ENCODE measurements at regions not wholly inside any gene's neighbourhood (a gene's known extent, or its start where the extent isn't known, plus 50 kb on each side); places are given as distances from the start of the nearest gene placed in this dataset.

DNA sequence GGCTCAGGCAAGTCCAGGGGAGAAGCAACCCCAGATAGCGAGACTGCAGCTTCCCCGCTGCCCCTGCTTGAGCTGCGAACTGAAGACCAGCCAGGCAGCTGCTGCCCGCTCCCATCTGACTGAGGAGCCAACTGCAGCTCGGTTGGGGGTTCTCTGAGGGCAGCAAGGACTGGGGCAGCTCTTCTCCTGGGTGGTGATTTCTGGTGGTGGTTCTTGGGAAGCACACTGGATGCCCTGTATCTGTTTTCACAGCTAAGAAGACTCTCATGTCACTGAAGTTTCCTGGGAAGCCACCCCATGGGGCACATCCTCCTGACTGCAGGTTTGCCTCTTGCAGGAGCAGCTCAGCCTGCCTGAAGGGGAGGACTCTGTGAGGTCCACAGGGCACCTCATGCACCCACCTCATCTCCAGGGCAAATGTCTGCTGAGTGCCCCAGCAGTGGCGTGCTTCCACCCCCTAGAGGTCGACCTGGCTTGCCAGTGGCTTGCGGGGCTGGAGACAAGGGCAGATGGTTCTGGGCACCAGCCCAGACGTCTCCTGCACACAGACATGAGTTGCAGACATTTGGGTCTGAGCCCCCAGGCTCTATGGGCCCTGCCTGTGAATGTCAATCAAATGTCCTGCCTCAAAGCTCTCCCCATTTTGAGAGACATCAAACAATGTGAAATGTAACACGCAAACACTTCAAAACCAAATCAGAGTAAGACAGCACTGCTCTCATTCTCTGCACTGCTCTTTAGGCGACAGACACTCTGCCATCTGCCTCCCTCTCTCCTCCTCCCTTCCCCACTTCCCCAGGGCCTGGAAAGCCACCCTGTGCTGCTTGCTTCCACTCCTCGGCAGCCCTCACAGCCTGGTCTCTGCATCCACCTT is 800.9 kb downstream of the BRD1 start:
- DNase-seq, result no peak

DNA sequence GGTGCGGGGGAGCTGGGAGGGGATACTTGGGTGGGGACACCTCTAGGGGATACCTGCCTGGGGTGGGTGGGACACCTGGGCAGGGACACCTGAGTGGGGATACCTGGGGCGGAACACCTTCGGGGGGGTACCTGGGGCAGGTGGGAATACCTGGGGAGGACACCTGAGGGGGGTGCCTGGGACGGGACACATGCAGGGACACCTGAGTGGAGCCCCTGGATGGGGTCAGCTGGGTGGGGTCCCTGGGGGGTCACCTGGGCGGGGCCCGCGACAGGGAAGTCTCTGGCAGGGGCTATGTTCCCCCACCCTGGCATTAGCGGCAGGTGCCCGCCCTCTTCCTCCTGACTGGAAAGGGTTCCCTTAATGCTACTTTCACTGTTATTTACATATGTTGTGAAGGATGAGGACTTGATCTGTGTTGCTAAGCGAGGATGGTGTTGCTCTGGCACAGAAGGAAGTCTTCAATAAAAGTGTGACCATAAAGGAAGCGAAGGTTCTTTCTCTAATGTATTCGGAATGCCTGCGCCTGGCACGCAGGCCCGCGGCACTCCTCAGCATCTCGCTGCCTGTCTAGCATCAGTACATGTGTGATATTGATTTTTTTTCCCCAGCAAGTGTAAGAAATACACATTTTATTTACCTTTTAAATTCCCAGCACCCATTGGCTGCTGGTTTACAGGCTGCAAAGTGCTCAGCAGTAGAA is 801.7 kb downstream of the BRD1 start:
- no peak for DNase-seq

DNA sequence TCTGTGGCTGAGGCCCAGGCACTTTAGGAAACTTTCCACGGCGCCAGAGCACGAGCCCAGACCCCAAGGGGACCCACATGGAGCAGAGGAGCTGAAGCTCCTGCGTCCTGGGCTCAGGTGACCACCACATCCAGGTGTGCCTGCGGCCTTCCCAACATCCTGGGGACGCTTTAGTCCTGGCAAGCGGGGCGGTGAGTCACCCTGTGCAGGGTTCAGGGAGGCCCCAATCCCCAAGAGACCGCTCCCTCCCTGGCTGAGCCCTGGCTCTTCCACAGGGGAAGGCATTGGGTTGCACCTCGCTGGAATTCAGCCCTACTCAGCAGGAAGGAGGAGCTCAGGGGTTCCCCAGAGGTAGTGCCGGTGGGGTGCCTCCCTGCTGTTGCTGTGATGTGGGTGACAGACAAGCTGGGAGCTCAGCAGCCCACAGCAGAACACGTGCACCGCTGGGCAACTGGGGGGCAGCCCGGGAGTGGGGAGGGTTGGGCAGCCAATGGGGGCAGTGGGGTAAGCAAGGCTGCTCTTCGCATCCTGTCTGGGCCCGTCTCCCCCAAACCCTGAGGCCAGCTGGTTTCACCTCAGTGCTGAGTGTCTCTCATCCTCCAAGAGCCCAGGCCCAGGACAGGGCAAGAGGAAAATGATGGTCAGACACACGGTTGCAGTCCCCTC is 802.8 kb downstream of the BRD1 start:
- DNase-seq, result no peak

DNA sequence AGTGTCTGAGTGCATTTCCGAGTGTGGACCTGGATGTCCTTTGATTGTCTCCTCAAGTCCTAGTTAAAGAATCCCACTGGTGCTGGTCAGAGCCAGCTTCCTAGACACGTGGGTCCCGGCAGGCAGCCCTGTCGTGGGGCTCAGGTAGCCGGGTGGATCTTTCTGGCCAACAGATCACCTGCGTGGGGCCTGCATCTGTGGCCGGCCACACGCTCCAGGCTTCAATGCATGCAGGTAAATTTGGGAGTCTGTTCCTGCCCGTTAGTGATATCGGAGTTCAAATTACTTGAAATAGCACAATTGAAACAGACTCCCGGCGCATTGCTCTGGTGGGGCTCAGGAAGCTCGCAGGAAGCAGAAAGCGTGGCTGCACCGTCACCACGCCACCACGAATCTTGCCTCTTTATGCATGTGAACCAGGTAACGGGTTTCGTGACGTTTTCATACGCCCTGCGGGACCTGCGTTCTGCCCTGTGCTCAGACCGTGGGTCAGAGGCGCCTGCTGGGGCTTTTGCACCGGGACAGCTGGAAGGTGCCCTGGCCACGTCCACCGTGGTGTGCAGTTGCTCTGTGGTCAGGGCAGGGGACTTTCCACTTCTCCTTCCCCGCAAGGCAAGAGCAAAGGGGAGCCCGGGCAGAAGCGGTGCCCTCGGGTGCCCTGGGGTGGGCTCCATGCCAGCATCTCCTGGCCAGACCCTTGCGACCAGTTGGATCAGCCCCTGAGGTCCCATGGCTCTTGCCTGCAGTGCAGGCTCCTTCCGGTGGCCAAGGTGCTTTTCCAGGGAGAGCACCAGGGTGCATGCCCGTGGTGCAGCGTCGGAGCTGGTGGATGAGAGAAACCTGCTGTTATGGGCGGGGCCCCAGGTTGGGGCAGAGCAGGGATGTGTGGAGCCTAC is 803.5 kb downstream of the BRD1 start:
- no peak for DNase-seq

DNA sequence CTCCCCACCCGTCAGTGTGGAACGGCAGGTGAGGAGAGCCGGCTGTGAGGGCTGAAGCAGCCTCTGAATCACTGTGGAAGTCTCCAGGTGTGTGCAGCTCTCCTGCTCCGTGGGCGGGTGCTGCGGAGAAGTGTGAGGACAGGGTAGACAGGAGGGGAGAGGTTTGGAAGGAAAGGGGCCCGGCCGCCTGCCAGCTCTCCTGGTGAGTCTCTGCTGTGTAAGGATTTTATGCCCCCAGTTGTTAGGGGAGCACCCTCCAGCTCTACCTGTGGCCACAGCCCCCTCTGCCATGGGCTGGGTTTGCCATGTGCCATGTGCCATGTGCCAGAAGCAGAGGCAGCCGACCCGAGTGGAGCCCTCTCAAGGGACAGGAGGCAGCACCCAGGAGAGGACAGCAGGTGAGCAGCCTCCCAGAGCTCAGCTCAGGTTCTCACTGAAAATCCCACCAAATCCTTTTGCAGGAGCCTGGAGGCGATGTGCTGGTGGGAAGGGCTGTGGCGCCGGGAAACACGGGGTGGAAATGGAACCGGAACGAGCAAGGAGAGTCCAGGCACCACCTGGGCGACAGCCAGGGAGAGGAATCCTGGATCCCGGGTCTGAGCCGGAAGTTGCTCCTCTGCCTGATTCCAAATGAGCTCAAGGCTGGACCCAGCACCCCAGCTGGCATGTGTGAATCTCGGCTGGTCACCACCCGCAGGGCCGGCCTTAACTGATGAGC is 804.4 kb downstream of the BRD1 start:
- DNase-seq, result no peak

- no peak for DNase-seq
Measured at GRCh38 chr22:49022816-49023160, 804.9 kb downstream of the BRD1 start.

- DNase-seq, result no peak
Measured at GRCh38 chr22:49021926-49022815, 805.5 kb downstream of the BRD1 start.

DNA sequence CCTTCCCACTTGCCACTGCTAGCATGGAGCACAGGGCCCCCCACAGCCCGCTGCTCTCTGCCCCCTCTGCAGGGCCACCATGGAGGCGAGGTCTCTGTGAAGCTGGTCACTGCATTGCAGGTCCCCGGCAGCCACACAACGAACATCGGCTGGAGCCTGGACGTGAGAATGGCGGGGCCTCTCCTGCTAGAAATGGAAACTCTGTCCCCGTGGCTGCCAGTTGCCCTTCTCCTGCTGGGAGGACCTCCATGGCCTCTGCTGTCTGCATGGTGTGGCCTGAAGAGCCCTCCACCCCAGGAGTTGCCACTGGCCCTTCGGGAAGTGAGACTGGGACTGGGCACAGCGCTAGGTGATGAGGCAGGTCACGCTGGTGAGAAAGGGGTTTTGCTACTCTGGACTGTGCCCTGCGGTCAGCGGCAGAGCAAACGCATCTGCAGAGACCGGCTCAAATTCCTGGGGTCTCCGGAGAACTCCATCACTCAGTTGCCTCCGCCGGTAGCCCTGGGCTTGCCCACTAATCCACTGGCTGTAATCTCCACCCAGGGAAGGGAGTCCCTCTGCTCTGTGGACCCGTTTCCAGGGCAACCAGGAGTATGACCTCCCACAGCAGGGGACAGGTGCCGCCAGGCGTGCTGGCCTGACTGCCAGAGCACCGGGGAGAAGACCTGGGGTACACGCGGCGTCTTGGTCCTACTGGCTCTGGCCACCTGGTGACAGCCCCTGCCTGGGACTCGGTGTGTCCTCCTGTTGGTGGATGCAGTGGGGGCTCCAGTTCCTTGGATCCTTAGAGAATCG is 806.3 kb downstream of the BRD1 start:
- no peak for DNase-seq

DNA sequence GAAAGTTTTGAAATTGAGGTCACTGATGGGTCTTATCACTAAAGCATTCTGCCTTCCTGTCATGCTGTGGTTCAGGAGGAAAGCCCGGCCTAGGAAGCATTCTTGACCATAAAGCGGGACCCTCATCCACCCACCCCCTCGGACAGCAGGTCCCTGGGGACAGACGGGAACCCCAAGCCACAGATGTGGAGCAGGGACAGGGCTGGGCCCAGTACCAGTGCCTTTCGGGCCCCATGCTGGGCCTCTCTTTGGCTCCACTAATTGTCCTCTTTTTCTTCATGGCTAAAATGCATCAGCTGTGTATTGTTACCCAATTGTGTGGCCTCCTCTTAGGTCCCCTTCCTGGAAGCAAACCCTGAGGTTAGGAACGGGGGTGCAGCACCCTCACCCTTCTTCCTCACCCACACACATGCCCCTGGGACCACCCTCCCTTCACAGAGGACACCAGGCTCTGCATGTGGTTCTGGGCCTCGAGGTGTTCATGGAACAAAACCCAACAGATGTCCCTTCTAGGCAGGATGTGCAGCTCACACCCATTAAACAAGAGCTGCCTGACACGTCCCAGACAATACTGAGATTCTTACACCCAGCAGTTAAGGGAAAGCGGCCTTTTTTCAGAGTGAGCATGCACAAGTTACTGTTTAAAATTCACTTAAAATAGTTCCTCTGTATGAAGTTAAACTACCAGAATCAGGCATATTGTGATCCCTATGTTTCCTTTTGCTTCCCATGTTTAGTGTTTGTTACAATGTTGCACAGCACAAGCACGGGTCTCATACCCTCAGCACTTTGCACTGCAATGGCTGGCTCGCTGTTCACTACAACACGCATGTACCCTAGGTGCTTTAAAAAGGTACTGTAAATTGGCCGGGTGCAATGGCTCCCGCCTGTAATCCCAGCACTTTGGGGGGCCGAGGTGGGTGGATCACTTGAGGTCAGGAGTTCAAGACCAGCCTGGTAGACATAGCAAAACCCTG is 807.6 kb downstream of the BRD1 start:
- no peak for DNase-seq

DNA sequence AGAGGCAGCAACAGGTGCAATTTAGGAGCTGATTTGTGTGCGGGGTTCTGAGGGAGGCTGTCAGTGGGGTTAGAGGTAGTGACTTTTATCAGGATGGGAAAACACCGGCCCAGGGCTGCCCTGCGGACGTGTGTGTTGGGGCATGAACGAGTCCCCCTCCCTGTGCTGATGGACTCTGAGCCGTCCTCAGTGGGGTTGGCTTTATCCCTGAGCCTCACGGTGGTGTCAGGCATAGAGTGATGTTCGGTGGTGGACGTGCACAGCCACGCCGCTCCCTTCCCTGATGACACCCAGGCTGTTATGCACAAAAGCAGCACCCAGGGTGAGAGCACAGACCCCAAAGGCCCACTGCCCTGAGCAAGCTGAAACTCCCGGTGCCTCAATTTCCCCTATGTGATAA is 809.1 kb downstream of the BRD1 start:
- DNase-seq, result no peak

DNA sequence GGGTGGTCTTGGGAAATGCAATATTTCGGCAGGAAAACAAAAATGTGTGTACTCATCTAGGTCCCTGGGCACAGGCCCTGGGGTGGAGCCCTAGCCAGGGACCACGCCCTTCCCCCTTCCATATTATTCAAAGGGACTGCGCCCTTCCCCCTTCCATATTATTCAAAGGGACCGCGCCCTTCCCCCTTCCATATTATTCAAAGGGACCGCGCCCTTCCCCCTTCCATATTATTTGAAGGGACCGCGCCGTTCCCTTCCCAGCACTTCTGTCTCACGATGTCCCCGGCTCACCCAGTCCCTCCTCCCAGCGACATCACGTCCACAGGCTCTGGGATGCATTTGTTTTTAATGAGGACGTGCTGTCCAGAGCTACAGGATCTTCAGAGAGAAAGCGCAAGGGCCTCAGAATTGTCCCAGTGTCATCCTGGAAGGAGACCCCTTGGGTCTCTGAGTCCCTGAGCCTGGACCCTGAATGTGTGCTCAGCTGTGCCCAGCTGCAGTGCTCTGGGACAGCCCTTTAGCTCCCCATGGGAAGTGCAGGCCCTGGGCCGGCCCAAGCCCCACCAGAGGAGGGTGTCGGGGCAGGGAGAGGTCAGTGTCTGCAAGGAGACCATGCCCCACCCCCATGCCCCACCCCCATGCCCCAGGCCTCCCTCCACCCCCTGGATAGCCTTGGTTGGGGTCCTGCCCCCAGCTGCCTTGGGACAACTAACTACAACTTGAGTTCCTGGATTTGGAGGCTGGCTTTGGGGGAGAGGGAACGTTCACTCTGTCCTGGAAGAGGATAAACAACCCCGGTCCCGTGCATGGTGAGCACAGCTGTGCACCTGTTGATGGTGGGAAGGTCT is 810.0 kb downstream of the BRD1 start:
- no peak for DNase-seq

DNA sequence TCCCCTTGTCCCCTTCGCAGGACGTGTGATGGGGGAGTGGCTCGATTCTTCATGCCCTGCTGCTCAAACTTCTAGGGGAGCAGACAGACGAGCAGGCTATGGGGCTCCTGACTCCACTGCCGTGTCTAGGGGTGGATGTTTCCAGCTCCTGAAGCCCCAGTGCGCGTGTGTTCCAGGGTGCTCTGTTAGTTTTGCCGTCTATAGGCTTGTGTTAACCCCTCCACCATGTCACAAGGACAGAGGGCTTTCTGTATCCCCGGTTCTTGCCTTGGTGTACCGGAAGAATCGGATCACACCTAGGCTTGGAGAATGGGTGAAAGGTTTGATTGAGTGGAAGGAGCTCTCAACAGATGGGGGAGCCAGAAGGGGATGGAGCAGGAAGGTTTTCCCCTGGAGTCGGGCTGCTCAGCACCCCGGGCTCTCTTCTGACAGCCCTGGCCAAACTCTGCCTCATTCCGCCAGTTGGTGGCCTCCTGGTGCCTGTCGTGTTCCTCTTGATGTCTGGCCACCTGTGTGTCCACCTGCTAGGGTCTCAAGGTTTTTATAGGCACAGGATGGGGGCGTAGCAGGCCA is 810.7 kb downstream of the BRD1 start:
- no peak for DNase-seq

DNA sequence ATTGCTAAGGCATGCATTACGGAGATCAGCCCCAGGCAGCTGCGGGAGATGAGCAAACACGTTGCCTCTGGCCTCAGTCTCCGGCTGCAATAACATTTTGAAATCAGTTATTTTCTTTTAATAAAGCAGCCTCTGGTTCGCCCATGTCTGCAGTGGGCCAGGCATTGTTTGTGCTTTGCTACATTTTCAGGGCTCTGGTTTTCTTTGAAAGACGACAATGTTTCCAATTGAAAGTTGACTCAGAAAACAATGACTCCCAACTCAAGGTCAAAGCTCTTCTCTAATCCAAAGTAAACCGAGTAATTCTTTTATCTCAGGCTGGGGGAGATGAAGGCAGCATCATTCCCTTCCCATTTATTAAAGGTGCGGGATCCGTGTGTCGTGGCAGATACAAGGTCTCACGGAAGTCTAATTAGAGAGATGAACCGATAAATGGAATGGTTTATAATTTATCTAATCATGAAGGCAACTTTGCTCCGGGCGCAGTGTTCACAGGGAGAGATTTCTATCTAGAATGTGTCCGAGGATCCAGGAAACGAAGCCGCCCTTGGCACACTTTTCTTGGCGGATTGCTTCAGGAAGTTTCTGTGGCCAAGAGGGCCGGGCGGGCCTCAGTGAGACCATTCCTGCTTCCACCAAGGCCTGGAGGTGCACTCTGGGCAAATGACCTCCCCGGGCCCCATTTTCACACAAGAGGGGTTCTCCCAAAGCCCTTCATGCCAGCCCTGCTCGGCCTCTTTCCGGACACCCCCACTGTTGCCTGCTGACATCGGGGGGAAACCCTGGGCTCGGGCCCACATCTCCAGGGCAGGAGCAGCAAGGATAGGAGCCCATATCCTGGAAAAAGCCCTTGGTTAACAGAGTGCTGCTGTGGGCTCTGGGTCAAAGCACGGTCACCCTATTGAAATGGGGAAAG is 811.4 kb downstream of the BRD1 start:
- no peak for DNase-seq

DNA sequence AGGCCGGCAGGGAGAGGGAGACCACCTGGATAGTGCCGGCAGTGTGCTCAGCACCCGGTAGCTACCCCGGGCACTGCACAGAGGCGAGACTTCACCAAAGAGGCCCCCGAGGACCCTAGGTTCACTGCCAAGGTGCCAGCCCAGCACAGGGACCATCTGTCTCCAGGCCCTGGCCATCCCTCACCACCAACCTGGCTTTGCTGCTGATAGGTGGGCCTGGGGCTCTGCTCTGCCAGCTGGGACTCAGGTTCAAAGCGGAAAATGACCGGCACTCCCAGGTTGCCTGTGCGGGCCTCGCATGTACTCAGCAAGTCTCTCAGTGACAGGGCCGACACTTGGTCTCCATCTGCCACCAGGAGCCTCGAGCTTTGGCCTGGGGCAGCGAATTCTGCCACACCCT is 812.2 kb downstream of the BRD1 start:
- no peak for DNase-seq

DNA sequence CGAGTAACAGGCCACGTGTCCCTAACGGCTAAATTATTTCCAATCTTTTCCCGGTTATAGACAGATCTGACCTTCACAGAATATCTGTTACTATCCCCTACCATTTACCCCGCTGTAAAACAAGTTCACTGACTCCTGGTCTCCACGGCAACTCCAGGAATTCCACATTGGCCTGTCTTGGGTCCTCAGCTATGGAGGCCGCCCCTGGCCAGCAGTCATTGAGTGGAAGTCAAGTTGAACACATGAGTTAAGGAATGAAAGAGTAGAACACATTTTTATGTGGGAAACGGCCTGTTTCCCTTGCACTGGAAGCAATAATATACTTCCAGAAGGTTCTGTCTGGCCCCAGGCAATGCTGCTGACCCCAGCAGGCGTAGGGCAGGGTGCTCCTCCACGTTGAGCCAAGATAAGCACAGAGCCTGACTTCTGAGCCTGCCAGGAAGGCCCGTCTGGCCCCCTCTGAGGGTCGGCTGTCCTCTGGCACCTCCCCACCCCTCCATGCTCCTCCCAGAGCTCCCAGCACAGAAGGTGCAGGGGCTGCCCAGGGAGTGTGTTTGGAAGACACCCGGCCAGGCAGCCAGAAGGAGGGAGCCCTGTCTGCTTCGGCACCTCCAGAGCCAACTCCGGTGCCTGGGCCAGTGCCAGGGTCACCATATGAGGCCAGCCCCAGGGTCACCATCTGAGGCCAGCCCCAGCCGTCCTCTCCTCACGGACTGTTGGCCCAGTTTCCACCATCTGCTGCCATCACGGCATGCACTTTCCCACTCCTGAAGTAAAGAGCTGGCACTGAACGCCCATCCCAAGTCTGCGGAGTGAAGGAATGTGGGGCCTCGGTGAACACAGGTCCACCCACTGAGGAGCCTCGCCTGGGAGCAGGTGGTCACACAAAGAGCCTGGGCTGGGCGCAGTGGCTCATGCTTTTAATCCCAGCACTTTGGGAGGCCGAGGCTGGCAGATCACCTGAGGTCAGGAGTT is 813.2 kb downstream of the BRD1 start:
- no peak for DNase-seq
